K562 (cell line): ENCODE measurements at regions not wholly inside any gene's neighbourhood (a gene's known extent, or its start where the extent isn't known, plus 50 kb on each side); places are given as distances from the start of the nearest gene placed in this dataset.
A peak's percentile ranks its signal among the peaks of the same experiment; 100 is the strongest.

ENCODE experiments used
- CEBPG ChIP-seq, 3 experiments: fragments of 200-800 bp in 1 of 3; sonication (Bioruptor generic) in 1 of 3; sonication (generic) in 1 of 3; formaldehyde crosslinking in 1 of 3; IDR thresholded peaks in 2 of 3; conservative IDR thresholded peaks in 1 of 3; 2 replicates each; pipeline versions ENCODE4 v1.6.1 to v1.8.0; 2016 to 2022; ENCODE audit warnings: missing compliant biosample characterization in 2 of 3, missing genetic modification characterization in 2 of 3, mild to moderate bottlenecking in 1 of 3, missing genetic modification reagents in 1 of 3
- GABPB1 ChIP-seq: sonication (generic); formaldehyde crosslinking; IDR thresholded peaks from 2 replicates; pipeline ENCODE4 v1.8.0; 2022; ENCODE audit warnings: mild to moderate bottlenecking, missing genetic modification reagents
- HDGF ChIP-seq: fragments of 450-650 bp; IDR thresholded peaks from 2 replicates; pipeline ENCODE4 v1.6.1; 2016
- JUND ChIP-seq, 2 experiments: IDR thresholded peaks; 2 replicates in 1 of 2; 3 replicates in 1 of 2; pipeline ENCODE4 v1.6.1; 2011; ENCODE audit warnings: borderline replicate concordance in 2 of 2, low read depth in 2 of 2, low read length in 2 of 2, improper control_type of control experiment in 1 of 2, missing biosample characterization in 1 of 2, missing genetic modification characterization in 1 of 2, missing genetic modification reagents in 1 of 2
- MTA3 ChIP-seq: fragments of 450-650 bp; formaldehyde crosslinking; IDR thresholded peaks from 2 replicates; pipeline ENCODE4 v1.6.1; 2017; ENCODE audit warnings: mild to moderate bottlenecking, borderline replicate concordance
- NFRKB ChIP-seq: fragments of 450-650 bp; IDR thresholded peaks from 2 replicates; pipeline ENCODE4 v1.6.1; 2016; ENCODE audit warnings: low read depth
- NRF1 ChIP-seq, 2 experiments: fragments of 450-650 bp; IDR thresholded peaks in 1 of 2; conservative IDR thresholded peaks in 1 of 2; 2 replicates each; pipeline ENCODE4 v1.6.1; 2014; ENCODE audit warnings: mild to moderate bottlenecking in 2 of 2
- PHTF2 ChIP-seq: fragments of 250-450 bp; sonication (Bioruptor Pico); IDR thresholded peaks from 2 replicates; pipeline ENCODE4 v1.5.0; 2021; ENCODE audit warnings: mild to moderate bottlenecking
- PRPF4 ChIP-seq: fragments of 200-400 bp; formaldehyde crosslinking; IDR thresholded peaks from one replicate; pipeline ENCODE4 v1.6.1; 2017; ENCODE audit warnings: low read length, low read depth, mild to moderate bottlenecking; ENCODE audit not compliant: insufficient read depth, poor library complexity, severe bottlenecking
- RBBP5 ChIP-seq: fragments of 200-600 bp; sonication (generic); IDR thresholded peaks from 2 replicates; pipeline ENCODE4 v1.6.1; 2012; ENCODE audit warnings: borderline replicate concordance, mild to moderate bottlenecking, low read length, control low read depth, inconsistent platforms; ENCODE audit not compliant: insufficient read depth, poor library complexity, severe bottlenecking
- SMARCE1 ChIP-seq: fragments of 450-650 bp; IDR thresholded peaks from 2 replicates; pipeline ENCODE4 v1.7.1; 2016; ENCODE audit warnings: mild to moderate bottlenecking
- SOX6 ChIP-seq: fragments of 450-650 bp; IDR thresholded peaks from 2 replicates; pipeline ENCODE4 v1.6.1; 2014; ENCODE audit warnings: mild to moderate bottlenecking
- U2AF1 ChIP-seq: fragments of 200-400 bp; formaldehyde crosslinking; optimal IDR thresholded peaks from 2 replicates; pipeline ENCODE3; 2017; ENCODE audit warnings: mild to moderate bottlenecking, low read depth, low read length, moderate library complexity
- ZNF23 ChIP-seq: fragments of 250-450 bp; sonication (Bioruptor Pico); IDR thresholded peaks from 2 replicates; pipeline ENCODE4 v1.4.0; 2020; ENCODE audit warnings: mild to moderate bottlenecking
- ZNF444 ChIP-seq: fragments of 250-450 bp; sonication (Bioruptor Pico); IDR thresholded peaks from 2 replicates; pipeline ENCODE4 v1.4.0; 2020; ENCODE audit warnings: mild to moderate bottlenecking, moderate library complexity
- ZNF57 ChIP-seq: fragments of 450-650 bp; formaldehyde crosslinking; IDR thresholded peaks from 2 replicates; pipeline ENCODE4 v1.4.0; 2020; ENCODE audit warnings: mild to moderate bottlenecking, moderate library complexity
- TF ChIP-seq, protein P1 (sequence below): fragments of 450-650 bp; IDR thresholded peaks from 2 replicates; pipeline ENCODE4 v1.6.1; 2018; ENCODE audit not compliant: partially characterized antibody
- TF ChIP-seq, protein P2 (sequence below): sonication (generic); formaldehyde crosslinking; IDR thresholded peaks from 2 replicates; pipeline ENCODE4 v1.8.1; 2023; ENCODE audit warnings: mild to moderate bottlenecking, missing genetic modification reagents
- TF ChIP-seq, protein P3 (sequence below): fragments of 250-450 bp; sonication (Bioruptor Pico); IDR thresholded peaks from 2 replicates; pipeline ENCODE4 v1.4.0; 2020

DNA sequence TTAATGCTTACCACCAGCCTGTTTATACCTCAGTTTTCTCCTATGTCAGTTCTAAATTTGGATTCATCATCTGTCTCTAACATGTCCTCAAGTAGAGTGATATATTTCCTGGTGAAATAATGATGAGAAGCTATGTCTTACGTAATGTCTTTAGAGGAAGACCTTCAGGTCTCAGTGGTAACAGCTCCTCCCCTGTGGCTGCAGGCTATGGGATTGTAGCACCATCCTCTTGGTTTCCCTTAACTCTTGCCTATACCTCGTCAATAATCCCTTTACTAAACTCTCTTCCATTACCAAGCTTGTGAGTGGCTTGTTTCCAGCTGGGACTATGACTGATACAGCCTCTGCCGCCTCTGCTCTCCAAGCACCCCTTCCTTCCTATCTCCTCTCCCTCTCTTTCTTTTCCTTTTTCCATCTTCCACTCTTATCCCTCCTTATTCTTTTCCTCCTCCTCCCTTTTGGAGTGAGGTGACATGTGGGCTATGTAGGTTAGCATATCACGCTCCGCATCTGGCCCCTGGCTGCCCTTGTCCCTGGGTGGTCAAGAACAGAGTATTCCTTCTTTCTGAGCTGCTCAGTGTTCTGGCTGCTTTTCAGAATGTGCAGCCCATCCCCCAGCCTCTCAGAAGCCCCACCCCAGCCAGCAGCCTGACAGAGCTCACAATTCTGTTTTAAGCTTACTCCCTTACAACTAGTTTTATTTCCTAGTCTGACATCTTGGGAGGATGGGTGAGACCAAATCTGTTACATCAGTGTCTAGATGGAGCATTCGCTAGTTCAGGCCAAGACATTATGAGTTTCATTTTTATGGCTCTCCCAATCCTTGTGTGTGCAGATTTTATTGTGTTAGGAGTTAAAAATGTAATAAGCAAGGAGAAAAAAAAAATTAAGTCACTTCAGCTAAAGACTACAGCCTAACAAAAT is 75.0 kb upstream of the RNU6-1 start (continued):
- TF ChIP-seq ZNF57 (CRISPR knock-in tag) (no peak), CEBPG (CRISPR knock-in tag; IDR thresholded peaks at IDR 0.05) (no peak), CEBPG (tag; conservative IDR thresholded peaks at IDR 0.05 in 1 of 2, IDR thresholded peaks at IDR 0.05 in 1 of 2) (peak in 1 of 2 experiments; percentile 58; a peak in 1 of 4 replicates), HDGF (peak; percentile 88), RBBP5 (no peak), NRF1 (conservative IDR thresholded peaks at IDR 0.05 in 1 of 2, IDR thresholded peaks at IDR 0.05 in 1 of 2) (0 out of 4 replicates have a peak, but pooled peaks of 1 of the 2 experiments have one; percentile 17), GABPB1 (CRISPR knock-in tag) (no peak), NFRKB (0 out of 2 replicates have a peak, but pooled peaks have one; percentile 66), SOX6 (0 out of 2 replicates have a peak, but pooled peaks have one; percentile 13), PHTF2 (CRISPR knock-in tag) (no peak), ZNF444 (CRISPR knock-in tag) (no peak), U2AF1 (no peak), ZNF23 (CRISPR knock-in tag) (no peak), JUND (IDR thresholded peaks at IDR 0.05; ENCODE audit: borderline replicate concordance, low read depth, low read length) (no peak), JUND (tag; IDR thresholded peaks at IDR 0.05; ENCODE audit: borderline replicate concordance, low read depth, low read length) (peak; percentile 21; the same call in 1 of the 3 replicates), SMARCE1 (peak; percentile 34; the same call in 1 of the 2 replicates), MTA3 (peak; percentile 47; the same call in 1 of the 2 replicates), PRPF4 (no peak)
- TF ChIP-seq, protein P1, sequence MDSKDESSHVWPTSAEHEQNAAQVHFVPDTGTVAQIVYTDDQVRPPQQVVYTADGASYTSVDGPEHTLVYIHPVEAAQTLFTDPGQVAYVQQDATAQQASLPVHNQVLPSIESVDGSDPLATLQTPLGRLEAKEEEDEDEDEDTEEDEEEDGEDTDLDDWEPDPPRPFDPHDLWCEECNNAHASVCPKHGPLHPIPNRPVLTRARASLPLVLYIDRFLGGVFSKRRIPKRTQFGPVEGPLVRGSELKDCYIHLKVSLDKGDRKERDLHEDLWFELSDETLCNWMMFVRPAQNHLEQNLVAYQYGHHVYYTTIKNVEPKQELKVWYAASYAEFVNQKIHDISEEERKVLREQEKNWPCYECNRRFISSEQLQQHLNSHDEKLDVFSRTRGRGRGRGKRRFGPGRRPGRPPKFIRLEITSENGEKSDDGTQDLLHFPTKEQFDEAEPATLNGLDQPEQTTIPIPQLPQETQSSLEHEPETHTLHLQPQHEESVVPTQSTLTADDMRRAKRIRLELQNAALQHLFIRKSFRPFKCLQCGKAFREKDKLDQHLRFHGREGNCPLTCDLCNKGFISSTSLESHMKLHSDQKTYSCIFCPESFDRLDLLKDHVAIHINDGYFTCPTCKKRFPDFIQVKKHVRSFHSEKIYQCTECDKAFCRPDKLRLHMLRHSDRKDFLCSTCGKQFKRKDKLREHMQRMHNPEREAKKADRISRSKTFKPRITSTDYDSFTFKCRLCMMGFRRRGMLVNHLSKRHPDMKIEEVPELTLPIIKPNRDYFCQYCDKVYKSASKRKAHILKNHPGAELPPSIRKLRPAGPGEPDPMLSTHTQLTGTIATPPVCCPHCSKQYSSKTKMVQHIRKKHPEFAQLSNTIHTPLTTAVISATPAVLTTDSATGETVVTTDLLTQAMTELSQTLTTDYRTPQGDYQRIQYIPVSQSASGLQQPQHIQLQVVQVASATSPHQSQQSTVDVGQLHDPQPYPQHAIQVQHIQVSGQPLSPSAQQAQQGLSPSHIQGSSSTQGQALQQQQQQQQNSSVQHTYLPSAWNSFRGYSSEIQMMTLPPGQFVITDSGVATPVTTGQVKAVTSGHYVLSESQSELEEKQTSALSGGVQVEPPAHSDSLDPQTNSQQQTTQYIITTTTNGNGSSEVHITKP = peak; percentile 16
- TF ChIP-seq, protein P2, sequence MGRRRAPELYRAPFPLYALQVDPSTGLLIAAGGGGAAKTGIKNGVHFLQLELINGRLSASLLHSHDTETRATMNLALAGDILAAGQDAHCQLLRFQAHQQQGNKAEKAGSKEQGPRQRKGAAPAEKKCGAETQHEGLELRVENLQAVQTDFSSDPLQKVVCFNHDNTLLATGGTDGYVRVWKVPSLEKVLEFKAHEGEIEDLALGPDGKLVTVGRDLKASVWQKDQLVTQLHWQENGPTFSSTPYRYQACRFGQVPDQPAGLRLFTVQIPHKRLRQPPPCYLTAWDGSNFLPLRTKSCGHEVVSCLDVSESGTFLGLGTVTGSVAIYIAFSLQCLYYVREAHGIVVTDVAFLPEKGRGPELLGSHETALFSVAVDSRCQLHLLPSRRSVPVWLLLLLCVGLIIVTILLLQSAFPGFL (CRISPR knock-in tag) = no peak
- TF ChIP-seq, protein P3, sequence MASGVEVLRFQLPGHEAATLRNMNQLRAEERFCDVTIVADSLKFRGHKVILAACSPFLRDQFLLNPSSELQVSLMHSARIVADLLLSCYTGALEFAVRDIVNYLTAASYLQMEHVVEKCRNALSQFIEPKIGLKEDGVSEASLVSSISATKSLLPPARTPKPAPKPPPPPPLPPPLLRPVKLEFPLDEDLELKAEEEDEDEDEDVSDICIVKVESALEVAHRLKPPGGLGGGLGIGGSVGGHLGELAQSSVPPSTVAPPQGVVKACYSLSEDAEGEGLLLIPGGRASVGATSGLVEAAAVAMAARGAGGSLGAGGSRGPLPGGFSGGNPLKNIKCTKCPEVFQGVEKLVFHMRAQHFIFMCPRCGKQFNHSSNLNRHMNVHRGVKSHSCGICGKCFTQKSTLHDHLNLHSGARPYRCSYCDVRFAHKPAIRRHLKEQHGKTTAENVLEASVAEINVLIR (CRISPR knock-in tag) = no peak
